NCI-H345 (cell line): ENCODE measurements at regions not wholly inside any gene's neighbourhood (a gene's known extent, or its start where the extent isn't known, plus 50 kb on each side); places are given as distances from the start of the nearest gene placed in this dataset.

ENCODE experiments used
- DNase-seq: peaks from one replicate; lab custom pipeline; 2025; lab: John Stamatoyannopoulos, UW

DNA sequence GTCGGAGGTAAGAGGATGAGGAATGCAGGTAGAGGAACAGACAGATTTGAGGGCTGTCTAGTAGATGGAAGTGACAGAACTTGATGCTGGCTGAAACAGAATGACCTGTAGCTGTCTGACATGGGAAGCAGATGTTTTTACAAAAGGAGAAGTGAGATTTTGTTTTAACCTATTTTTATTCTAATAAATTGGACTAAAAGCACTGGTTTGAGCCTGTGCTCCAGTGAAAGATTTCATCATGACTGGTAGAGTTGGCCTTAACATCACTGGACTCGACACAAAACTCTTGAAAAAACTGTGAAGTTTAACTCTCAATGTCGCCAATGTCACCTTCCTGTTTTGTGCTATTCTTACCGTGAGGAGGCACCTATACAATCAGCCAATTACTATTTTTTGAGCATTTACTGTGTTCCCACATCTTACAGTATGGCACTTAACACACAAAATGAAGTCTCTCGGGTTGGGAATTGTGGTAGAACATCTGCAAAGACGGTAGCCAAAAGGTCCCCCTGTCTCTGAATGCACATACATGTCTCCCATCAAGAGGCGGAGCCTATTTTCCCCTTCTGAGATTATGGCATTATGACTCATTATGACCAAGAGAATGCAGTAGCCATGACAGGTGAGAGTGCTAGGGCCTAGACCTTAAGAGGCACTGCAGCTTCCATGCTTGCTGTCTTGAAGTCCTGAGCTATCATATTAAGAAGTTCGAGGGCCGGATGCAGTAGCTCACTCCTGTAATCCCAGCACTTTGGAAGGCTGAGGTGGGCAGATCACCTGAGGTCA, 93.2 kb downstream of the FOXF2 start:
- DNase-seq, result no peak

DNA sequence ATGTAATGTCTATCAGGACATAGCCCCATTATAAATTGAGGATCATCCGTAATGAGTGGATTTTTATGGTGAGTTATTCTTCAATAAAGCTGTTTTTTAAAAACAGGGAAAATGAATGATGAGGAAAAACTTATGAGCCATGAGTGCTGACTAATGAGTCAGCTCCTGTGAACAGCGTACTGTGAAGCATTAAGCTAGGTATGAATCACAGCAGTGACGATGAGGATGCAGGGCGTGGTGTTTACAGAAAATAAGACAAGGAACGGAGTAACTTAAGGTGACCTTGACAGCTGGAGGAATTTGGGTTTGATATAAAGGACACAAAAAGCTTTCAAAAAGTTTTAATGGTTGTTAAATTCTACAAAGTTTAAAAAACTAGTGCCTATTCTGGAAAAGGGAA, 96.3 kb downstream of the FOXF2 start:
- DNase-seq, result no peak

DNA sequence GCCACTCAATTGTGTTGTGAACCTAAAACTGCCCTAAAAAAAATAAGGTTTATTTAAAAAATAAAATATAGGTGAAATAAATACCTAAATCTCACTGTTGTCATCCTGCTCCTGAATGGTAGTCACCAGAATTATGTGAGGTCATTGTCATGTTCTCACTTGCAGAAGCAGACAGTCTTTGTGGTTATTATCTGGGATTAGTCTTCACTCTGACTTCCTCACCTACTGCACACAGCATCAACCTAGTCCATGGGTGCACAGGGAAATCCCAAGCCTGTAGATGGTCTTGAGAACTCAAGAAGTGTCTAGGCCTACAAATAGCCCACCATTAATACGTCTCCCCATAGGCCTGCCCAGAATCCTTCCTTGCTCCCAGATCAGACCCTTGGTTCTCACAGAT, 97.0 kb downstream of the FOXF2 start:
- DNase-seq, result no peak

DNA sequence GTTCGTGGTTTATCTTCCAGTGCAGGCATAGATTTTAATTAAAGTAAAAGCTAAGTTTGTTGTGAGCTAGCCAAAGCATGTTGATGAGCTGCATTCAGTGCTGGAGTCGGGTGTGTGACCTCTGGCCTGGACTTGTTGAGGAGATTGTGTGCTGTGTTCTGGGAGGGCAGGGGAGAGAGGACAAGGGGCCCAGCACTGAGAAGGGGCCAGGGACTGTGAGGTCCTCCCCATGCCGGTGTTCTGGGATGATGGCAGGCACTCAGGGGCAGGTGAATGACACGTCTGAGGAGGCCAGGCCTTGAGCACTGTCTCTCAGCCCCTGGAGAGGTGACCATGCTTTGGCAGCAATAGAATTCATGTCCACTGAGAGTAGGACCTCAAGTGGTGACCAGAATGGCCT, 97.9 kb downstream of the FOXF2 start:
- no peak for DNase-seq

DNA sequence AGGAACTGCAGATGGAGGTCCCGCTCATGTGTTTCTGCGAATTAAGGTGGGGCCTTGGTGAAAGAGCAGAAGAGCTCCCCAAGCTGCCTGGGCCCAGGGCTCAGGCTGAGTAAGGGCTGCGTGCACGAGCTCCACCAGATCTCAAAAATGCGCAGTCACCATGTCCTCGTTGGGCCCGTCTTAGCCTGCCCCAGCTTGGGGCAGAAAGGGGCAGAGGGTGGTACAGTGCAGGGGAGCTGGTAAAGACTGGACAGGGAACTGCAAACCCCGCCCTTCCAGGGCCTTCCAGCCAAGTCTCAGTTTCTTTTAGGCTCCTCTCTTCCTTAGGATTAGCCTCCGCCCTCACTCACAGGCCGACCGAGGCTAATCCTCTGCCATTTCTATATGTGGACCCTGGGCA, 101.6 kb downstream of the FOXF2 start:
- DNase-seq, result no peak

DNA sequence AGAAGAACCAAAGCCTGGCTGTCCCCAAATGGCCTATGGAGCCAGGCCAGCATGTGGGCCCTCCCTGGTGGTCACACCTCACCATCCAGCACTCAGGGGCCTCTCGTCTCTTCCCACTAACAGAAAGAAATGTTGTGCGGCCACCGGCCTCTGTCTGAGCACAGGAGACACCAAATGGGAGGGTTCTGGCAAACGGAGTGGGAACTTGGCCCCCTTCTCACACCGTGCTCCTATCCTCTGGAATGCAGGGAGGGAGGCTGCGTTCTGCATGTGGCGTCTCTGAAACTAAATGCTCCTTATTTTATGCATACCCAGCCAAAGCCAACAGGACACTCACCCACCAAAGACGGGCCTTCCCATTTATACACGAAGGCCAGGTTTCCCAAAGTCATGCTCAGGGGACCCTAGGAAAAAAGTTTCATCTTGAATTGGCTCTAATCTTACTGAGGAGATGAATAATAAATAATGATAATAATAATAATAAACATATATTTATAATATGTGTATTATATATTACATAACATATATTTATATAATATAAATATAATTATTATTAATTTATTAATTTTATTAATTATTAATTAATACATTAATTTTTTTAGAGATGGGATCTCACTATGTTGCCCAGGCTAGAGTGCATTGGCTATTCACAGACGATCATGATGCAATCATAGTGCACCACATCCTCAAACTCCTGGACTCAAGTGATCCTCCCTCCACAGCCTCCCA, 102.4 kb downstream of the FOXF2 start:
- DNase-seq, result no peak

DNA sequence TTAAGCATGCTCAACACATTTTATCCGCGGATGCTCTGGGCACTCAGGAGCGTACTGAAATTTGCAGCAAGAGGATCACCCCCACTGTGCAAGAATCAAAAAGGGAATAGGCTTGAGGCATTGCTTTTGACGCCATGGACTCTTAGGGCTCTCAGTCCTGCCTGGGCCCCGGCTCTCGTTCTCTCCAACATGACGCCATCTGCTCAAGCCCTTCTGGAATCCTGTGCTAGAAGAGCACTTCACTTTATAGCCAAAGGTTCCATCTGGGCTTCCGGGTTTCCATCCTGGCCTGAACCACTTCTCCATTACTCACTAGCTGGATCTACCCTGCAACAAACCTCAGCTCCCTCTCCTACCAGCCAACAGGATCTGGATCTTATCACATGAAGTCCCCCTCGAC, 105.3 kb downstream of the FOXF2 start:
- DNase-seq, result no peak

DNA sequence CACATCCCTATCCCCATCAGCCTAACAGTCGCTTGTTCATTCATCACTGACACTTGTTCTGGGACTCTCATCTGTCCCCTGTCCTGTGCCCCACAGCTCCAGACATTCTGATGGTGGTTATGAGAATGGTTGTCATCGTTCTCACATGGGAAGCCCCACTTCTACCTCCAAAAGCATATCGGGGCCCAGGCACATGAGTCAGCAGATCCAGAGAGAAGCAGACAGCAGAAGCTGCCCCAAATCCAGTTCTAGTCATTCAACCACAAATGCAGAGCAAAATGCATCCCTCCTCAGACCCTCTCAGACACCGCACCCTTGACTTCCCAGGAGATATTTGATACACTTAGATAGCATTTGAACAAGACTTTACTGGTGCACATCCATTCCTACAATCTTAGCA, 106.0 kb downstream of the FOXF2 start:
- DNase-seq, result no peak

DNA sequence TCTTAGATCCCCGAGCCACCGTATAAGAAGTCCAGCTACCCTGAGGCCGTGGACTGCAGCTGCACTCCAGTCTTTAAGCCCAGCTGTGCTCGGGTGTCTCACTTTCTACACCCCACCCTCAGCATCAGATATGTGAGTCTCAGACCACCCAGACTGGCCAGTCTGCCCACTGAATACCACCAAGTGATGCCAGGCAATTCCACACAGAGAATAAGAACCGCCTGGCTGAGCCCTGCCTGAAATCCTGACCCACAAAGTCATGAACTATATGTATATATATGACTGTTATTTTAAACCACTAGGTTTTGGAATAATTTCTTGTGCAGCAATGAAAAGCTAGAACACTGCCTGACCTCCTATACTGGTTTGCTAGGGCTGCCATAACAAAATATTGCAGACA, 106.7 kb downstream of the FOXF2 start:
- DNase-seq, result no peak

DNA sequence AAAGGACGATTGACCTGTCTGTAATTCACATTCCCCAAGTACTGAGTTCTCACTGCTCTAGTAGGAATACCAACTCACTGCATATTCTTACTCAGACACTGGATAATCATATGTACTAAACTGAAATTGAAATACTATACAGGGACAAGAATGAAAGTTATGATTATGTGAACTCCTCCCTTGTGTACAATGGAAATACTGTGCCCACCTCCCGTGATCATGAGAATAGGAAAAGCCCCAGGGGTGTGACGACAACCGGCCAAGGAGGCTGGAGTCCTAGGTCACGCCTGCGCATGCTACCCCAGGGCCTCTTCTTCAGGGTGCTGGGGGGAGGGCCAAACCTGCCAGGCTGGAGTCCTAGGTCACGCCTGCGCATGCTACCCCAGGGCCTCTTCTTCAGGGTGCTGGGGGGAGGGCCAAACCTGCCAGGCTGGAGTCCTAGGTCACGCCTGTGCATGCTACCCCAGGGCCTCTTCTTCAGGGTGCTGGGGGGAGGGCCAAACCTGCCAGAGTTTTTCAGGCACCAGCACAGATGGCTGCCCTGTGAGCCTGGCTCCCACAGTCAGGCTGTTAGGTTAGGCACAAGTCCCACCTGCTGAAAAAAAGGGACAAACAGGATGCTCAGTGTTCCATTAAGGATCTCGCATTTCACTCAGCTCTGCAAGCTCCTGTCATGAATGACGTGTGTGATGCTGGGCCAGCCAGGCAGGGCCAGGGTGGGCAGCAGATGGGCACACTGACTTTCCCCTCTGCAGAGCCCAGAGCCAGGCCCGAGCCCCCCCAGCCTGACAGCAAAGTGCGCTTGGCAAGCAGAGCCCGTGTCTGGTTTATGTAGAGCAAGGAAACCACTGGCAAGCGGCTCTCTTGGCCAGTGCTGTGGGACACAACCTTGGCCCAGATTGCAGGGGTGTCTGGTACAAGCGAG, 107.7 kb downstream of the FOXF2 start:
- DNase-seq, result no peak

DNA sequence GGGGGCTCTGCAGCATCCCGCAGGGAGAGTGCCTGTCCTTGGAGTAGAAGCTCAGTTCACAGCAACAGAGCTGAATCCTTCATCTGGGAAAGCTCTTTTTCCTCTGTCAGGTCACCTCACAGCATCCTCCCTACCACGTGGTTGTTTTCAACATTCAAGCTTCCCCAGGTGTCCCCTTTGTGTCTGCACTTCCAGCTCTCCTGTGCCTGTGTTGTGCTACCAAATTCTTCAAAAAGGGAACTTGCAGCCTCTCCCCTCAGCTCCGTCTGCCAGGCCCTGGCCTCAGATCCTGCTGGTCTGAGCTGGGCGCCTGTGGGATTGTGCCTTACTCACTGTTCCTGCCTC, 108.4 kb downstream of the FOXF2 start:
- DNase-seq, result peak; percentile 10

DNA sequence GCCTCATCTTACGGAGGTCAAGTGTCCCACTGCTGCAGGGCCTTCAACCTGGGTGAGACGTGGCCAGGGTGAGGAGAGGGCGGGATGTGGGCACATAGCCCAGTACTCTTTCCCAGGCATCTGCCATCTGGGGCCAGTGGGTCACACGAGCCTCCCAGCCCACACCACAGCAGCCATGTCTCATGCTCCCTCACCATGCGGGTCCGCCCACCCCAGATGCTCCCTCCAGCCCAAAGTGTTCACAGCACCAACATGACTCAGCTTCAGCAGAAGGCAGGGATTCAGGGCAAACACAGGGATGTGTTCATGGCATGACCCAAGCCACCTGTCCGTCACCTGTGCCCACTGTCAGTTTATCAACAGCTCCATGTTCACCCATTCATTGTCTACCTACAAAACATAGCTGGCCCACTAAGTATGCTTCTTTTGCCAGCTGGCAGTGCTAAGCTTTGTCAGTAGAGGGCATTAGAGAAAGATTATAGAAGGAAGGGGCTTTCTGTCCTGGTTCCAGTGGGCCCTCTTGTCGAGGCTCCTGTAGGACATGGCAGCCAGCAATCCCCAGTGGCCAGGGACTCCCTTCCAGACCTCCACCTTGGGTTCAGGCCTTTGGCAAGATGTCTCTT, 109.2 kb downstream of the FOXF2 start:
- DNase-seq, result no peak

DNA sequence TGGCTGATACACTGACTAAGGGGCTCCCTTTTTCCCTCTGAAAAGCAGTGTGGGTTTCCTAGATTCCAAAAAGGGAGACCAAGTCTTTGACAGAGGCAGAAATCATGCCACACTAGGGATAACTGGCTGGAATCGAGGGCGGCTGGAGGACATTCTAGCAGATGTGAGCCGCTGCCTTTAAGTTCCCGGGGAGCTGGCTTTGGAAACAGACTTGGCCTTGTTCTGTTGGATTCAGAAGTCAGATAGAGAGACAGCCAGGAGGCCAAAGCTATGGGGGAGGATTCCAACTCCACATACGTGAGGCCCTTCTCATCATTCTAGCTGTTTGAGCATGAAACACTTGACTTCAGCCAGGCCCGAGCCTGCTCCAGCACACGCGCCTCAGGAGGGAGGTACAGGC, 109.9 kb upstream of the FOXC1 start:
- DNase-seq, result no peak

DNA sequence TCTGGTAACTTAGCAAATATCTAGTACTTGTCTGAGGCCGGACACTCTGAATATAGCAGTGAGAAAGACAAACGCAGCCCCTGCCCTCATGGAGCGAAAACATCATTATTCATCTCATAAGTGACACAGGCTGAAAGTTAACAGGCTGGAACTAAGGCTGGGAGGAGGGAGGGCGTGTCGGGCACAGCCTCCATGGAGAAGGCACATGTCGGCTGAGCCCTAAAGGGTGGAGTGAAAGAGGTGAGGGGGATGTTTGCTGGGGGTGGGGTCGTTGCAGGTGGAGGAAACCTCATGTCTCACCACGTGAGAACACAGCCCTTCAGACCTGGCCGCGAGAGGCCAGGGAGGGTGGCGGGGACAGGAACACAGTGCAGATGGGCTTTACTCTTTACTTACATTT, 108.8 kb upstream of the FOXC1 start:
- no peak for DNase-seq

DNA sequence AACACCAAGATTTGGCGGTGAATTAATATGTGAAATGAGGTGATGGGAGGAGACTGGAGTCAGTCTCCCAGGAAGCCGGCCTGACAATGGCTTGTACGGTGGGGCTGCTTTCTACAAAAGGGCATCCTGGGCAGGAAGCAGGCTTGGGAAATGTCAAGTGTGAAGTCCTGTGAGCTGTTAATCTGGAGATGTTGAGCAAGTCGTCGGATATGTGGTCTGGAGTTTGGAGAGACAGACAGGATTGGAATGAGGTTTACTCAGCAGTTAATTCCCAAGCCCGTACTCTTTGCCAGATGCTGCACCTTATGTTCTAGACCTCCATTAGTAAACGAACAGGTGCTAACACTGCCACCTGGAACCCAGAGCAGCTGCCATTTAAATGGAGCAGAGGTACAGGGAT, 107.7 kb upstream of the FOXC1 start:
- no peak for DNase-seq

DNA sequence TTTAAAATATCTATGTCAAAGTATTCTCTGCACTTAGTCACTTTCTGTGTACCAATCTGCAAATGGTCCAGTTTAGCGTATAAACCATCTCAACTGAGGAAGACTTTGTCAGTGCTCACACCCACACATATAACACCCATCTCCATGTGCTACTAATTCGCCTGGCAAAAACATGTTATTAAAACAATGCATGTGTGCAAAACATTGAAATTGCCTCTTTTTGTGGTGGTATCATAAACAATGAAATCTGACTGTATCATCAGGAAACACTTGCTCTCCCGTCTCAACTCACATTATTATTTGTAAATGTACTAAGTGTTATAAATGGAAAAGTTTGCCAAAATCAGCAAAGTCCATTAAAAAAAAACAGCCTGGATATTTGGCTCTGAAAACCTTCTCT, 105.9 kb upstream of the FOXC1 start:
- no peak for DNase-seq

DNA sequence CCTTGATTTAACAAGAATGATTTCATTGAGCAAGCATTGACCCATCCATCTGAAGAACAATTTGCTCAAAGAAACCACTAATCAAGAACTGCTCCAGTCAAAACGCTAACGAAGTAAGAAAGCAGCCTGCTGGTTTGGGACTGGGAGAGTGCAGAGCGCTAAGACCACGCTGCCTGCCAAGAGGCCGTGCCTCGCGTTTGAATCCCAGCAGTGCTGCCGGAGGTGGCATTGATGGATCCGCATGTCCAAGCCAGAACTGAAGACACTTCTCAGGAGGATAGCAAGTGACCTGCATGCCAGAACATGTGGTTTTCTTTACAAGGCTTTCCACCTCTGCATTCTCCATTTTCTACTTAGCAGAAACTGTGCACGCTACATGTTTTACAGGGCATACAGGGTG, 105.2 kb upstream of the FOXC1 start:
- DNase-seq, result no peak

DNA sequence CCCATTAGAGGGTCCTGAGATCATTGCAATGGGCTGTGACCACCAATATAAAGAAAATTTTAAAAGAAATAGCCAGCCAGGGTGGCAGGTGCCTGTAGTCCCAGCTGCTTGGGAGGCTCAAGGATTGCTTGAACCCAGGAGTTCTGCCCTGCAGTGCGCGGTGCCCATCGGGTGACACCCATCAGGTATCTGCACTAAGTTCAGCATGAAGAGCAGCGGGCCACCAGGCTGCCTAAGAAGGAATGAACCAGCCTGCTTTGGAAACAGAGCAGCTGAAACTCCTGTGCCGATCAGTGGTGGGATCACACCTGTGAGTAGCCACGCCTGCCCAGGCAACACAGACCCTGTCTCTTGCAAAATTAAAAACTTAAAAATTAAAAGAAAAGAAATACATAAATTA, 102.5 kb upstream of the FOXC1 start:
- no peak for DNase-seq

DNA sequence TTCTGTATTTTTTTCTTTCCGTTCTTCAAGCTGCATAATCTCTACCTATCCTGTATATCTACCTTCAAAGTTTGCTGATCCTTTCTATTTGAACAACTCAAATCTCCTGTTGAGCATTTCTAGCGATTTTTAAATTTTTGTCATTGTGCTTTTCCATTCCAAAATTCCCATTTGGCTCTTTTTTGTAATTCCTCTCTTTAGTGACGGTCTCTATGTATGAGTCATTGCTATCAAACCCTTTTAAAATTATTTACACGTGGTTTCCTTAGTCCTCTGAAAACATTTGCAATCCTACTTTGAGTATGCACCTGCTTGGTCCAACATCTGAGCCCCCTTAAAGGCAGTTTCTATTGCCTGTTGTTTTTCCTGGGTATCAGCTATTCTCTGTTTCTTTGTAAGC, 100.5 kb upstream of the FOXC1 start:
- no peak for DNase-seq

DNA sequence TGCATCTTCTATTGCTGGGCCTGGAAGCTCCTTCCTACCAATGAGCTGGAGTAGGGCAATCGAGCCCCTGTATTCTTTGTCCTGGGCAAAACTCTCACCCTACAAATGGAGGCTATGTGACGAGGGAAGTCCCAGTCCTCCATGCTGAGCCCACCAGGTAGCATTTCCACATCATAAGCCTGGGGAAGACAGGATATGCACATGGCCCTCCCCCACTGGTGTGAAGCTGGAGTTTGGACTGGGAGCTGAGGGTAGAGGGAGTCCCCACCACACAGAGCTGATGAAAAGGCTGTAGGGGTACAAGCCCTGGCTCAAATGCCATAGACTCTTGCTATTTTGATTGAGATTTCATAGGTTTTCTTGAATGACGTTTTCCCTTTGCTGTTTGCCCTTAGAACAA, 99.5 kb upstream of the FOXC1 start:
- no peak for DNase-seq

DNA sequence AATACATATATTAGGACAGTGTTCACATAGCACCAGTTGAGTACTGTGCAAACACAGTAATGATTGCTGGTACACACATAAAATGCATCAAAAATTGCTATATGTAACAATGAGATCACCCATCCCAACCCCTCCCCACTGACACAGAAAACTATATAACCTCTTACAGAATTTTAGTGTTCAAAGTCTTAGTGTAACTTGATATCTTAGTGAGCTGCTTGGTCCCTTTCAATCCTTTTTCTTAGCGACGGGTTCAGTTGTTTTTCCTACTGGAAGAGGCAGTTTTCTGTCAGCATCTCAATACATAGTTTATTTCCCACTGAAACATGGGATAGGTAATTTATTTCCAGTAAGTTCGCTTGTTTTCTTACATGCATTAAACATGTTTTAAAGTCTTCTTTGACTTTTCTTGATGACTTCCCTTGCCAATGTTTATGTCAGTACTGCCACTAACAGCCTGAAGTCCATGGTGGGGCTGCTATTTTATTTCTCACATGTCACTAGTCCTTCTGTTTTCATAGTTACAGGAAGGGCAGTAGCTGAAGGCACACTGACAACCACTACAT, 96.4 kb upstream of the FOXC1 start:
- DNase-seq, result no peak

DNA sequence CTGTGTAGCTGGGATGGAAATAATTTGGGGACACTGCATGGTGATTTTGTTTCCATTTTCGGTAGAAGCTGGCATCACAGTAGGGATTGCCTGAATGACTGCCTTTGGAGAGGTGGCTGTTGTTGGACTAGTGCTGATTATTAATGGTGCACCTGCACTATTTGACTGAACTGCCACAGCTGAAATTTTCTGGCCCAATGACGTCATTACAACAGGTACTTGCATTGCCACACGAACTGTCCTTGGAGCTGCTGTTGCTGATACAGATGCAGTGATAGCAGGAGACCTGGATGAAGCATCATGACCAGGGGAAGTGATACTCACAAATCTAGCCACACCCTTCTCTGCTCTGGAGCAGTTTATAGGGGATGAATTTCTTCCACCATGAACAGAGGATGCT, 95.6 kb upstream of the FOXC1 start:
- no peak for DNase-seq
